DMS114 treated with DMSO at 0.1 percent for 48 hours (cell line): ENCODE measurements at regions not wholly inside any gene's neighbourhood (a gene's known extent, or its start where the extent isn't known, plus 50 kb on each side); places are given as distances from the start of the nearest gene placed in this dataset.
A peak's percentile ranks its signal among the peaks of the same experiment; 100 is the strongest.
"Not testable (repeated sequence)": the region's sequence is repeated elsewhere in the genome, so short reads cannot be mapped to it uniquely, and the experiment has no call there.

Source experiments
- DNase-seq: peaks from one replicate; lab custom pipeline; 2025; ENCODE audit not compliant: unreplicated experiment; lab: John Stamatoyannopoulos, UW

DNA sequence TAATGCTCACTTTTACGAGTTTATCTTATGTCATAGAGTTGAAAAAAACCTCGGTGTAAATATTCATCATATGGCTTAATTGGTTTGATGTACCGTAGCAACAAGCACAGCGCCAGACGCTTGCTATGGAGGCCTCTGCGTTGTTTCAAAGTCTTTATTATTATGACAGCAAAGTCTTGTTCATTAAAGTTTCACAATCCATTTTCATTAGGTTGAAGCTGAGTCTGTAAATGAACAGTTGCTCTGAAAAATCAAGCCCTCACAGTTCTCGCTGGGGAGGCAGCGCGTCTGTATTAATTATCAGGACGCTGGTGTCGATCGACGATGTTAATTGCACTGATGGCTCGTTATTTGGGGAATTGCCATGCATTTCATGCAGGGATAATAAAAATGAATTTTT is 185.6 kb downstream of the INSC start:
- no peak for DNase-seq

DNA sequence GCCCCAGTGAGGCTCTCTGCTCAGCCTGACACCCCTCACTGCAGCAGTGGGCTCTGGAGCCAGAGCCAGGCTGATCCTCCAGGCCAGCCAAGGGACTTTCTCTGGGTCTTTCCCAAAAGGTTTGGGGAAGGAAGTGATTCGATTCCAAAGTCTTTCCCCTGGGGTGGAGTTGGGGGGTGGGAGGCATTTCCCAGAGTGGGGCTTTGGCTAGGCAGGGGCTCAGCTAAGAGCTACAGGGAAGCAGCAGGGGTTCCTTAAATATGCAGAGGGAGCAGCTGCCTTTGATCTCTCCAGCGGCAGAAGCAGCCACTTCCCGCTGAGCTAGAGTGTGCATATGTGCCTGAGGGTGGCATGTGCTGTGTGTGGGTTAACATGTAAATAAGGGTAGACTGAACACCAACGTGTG is 192.9 kb downstream of the INSC start:
- DNase-seq, result no peak

DNA sequence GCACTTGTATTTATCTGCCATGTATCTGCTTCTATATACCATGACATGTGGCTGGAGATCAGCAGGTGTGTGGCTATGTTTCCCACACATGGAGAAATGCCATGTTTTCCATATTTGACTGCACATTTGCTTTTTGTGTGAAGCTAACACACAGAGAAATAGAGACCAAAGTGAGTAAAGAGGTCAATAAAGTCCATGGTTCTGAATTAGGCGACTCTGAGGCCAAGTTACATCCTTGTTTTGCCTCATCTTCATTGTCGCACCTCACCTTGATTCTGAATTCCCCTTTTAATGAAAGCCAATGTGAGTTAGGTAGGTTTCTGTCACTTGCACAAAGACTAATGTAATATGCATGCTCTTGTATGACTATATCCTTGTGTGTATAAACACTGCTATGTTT is 194.1 kb downstream of the INSC start:
- DNase-seq, result no peak

DNA sequence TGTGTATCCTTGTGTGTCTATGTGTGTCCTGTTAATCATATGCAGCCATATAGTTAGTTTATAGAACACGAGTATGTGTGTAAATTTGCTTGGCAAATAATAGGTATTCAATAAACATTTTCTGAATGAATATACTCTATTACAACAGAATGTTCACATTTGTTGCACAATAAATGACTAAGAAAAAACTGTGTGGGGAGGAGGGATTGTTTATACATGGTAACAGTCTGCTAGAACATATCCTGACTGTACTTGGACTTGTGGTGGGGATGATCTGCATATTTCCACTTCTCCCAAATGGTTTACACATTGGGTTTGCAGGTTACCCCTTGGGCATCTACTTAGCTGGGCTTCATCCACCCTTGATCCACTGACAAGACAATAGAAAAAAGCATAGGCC is 194.6 kb downstream of the INSC start:
- DNase-seq, result no peak

DNA sequence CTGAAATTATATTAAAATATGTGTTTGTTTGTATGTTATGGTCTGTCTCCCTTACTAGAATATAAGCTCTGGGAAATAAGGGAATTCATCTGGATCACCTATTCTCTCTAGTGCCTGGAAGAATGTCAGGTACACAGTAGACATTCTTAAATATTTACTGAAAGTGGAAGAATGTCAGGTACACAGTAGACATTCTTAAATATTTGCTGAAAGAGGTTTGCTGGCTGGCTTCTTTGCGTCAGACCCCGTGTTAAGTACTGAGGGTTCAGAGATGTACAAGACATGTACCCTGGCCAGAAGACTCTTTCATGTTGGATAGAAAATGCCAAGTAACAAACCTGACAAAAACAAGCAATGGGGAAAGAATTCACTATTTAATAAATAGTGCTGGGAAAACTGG is 199.1 kb downstream of the INSC start:
- no peak for DNase-seq

DNA sequence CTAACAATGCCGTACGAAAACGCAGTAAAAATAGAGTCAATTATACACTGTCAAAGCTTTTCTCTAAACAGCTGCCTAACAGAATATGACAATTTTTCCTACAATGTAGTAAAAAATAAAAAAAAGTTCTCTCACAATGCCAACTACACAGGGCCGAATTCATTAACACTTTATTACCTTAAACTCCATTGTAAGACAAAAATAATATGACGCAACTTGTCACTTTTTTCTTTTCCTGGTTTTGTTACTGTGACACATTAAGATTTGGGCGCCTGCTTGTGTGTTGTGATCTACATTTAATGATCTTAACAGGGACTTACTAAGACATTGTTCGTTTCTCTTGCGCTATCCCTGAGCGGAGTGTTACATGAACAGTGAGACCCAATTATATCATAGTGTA is 204.1 kb downstream of the INSC start:
- DNase-seq, result no peak

DNA sequence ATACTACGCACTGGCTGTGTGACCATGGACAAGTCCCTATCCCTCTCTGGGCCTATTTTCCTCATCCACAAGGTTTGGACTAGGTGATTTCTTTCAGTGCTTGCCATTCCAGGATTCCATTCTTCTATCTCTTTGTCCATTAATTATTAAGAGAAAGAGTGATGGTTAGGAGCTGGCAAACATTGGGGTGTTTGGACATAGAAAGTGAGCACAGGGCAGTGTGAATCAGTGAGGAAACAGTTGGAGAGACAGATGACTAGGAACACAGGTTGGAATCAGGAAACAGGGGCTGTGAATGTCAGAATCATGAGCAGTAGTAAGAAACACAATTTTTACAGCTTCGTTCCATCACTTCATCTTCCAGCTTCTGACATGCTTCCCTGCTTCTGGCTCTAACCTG is 211.8 kb downstream of the INSC start:
- no peak for DNase-seq

DNA sequence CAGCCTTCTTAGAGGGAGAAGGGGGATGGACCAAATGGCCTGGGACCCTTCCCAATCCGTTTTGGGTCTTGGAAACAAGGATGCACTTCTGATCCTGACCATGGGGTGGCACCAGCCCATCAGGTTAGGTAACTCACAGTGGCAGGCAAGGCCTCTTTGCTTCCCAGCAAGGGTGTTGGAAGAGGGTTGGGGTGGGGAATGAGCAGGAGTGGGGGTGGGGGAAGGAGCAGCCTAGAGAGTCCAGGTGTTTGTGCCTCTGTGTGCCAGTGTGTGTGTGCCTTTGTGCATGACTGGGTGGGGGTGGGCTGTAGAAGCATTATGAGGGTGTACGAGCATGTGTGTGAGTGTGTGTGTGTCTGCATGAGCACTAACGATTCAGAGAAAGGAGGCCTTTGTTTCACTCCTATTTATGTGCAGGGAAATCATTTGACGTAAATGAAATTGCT is 213.1 kb downstream of the INSC start:
- peak; percentile 2 for DNase-seq

DNA sequence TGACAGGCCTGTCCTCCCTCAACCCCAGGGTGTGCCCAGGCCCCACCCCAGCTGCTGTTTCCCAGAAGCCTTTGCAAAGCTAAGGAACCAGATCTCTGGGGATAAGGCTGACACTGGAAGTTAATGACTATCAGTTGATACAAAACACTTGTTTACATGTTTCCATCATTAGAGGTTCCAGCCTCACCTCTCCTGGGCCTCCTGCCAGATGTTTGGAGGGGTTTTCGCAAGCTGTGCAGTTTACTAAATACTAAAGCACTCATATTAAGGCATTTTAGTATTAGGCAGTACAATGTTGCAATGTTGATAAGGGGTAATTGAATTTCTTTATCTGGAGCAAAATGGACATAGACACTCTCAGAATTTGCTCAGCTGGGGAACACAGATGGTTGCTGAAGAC is 218.7 kb downstream of the INSC start:
- no peak for DNase-seq

DNA sequence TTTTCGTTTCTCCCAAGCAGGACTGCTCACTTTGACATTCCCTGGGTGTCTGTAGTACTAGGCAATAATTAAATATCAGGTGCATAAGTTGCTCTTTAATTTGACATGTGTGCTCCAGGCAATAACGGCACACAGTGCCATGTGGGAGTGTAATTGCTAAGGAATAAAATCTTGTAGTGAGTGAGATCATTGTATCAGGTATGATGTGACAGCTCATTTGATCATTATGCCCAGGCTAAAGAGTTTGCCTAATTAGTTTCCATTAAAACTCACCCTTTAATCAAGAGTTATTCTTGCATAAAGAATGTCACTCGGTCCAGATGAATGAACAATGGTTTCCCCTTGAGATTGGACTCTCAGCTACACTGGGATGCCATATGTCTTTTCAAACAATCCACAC is 220.0 kb downstream of the INSC start:
- no peak for DNase-seq

DNA sequence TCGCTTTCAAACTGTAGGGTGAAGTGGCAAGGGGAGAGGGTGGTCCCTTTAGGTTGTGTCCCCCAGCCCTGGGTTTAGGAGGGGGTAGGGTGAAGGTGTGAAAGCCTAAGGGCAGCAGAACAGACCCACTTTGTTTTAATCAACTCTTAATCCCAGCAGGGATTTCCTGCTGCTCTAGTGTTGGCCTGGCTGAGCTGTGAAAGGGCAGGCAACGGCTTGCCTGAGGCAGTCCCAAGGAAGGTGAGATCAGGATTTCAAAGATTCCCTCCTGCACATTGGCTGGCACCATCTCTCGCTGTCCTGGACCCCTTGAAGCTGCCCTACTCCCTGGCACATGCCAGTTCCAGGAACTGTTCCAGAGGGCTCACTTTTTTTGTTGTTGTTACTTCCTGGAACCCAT is 221.3 kb downstream of the INSC start:
- DNase-seq, result no peak

DNA sequence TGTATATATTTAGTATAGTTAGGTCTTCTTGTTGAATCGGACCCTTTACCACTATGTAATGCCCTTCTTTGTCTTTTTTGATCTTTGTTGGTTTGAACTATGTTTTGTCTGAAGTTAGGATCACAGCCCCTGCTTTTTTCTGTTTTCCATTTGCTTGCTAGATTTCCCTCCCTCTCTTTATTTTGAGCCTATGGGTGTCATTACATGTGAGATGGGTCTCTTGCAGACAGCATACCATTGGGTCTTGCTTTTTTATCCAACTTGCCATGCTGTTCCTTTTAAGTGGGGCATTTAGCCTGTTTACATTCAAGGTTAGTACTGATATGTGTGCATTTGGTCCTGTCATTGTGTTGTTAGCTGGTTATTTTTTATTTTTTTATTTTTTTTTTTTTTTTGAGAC is 224.6 kb downstream of the INSC start:
- no peak for DNase-seq

DNA sequence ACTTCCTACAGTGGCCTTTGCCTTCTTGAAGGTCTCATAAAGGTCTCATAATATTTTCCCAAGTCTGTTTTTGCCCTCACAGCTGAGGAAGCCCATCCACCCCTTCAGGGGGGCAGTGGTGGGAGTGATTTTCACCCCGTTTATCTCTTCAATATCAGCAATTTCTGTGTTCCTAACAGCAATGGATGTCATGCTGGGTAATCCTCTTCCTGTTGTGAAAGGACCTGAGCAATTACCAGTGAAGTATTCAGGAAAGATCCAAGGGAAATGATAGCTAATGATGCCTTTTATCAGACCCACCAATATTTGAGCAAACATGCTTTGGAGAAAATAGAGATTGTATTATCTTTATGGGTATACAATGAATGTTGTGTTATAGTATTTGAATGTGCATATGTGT is 226.9 kb downstream of the INSC start:
- no peak for DNase-seq

DNA sequence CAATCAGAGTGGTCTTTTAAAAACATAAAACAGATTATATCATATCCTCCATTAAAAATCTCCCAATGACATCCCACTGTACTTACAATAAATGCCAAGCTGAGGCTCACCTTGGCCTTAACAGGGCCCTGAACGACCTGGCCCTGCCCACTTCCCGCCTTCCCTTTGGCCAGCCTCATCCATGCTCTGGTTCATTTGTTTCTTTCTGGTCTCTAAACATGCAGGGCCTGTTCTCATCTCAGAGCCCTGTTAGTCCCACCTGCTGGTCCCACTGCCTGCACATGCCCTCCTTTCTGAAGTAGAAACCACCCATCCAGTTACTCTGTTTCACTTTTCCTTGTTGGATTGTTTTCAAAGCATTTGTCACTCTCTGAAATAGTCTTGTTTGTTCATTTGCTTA is 227.4 kb downstream of the INSC start:
- no peak for DNase-seq

DNA sequence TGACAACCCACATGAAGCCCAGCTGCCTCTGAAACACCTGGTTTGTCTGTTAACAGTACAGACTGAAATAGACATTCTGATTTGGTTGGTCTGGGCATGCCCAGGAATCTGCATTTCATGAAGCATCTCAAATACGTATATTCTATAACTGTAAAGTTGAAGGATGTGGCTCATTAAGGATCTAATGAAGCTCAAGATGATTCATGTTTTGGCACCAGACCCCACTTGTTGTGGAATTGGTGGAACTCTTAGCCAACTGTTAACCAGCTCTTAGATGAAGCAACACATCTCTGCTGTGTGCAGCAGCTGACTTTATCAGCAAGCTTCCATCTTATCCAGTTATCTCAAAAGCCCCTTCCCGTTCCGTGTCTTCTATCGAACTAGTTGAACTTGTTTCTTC is 232.2 kb downstream of the INSC start:
- DNase-seq, result no peak

DNA sequence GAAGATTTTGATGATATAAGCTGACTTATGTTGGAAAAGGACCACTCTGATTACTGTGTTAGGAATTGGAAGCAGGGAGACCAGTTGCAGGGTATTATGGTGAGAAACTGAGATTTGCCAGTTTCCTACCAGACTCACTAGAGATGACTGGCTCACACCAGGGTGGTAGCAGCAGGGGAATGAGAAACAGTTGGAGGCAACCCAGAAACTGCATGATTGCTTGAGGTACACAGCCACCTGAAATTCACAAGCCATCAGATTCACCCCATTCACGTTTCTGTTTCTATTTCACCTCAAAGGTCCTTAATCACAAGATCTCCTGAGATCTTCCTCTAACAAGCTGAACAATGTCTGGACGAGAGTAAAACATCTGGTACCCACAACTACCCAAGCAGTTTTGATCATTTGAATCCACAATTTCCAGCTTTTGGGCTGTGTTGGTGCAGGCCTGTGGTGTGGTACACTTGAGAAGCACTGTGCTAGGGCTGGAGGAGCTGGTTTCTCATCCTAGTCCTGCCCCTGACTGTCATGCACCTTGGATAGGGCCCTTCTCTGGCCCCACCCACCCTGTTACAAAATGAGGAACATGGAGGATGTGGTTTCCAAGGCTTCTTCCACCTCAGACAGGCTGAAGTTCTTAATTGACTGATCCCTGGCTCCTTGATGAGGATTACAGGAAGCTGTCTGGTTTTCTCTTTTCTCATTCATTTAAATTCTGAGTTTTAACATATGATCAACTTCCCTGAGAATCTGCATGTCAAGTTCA is 233.4 kb downstream of the INSC start:
- DNase-seq, result no peak

DNA sequence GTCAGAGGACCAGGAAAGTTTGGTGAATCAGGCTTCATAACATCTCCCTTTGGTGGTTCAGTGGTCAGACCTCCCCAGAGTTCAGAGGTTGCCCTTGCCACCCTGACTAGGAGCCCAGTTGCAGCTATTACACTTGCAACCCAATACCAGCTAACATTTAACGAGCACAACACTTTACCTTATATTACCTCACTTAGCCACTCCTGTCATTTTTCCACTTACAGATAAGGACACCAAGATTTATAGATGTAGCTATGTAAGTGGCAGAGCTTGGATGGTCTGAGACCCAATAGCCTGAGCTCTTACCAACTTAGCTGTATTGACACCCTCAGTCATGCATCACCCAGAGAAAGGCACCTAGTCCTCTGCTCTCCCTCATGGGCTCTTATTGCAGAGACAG is 234.7 kb downstream of the INSC start:
- no peak for DNase-seq

DNA sequence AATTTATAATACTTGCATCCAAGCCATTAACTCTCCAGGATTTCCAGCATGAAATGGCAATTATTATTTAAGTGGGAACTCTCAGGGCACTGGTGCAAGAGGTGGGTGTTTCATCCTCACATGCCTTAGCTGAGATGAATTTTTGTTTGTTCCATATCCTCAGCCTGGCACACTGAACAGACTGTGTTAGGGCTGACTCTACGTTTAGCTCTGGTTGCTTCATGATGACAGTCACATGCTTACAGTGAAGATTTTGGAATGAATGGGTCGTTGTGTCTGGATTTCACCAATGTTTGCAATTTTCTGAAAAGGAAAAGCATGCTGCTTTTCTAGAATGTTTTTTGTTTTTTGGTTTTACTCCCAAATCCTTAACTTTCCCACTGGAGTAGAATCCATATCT is 246.6 kb downstream of the INSC start:
- DNase-seq, result no peak

DNA sequence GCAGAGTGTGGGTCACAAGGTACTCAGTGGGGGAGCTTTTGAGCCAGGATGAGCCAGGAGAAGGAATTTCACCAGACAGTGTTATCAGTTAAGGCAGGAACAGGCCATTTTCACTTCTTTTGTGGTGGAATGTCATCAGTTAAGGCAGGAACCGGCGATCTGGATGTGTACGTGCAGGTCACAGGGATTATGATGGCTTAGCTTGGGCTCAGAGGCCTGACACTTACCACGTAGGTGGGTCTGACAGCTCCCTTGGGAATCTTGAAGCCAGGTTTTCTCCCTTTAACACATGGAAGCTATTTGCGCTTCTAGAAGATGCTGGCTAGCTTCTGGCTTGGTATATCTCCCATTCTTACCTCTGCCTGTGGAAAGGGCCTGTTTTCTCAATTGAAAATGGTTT is 250.6 kb downstream of the INSC start:
- not testable (repeated sequence) for DNase-seq

DNA sequence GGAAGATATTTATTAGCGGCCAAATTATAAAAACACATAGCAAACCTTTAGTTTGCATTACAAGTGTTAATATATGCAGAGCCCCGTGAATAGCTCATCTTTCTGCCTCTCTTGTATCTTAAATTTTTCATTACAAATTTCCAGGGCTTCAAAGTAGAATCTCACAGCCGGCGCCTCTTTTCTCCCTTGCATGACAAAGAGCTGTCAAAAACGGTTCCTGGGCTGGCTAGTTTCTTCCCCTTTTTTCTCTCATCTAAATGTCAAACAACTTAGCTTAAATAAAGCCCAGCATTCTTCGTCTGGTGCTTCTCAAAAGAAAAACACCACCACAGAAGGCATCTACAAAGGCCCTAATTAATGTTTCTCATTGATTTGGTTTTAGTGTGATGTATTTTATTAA is 253.0 kb downstream of the INSC start:
- DNase-seq, result no peak

DNA sequence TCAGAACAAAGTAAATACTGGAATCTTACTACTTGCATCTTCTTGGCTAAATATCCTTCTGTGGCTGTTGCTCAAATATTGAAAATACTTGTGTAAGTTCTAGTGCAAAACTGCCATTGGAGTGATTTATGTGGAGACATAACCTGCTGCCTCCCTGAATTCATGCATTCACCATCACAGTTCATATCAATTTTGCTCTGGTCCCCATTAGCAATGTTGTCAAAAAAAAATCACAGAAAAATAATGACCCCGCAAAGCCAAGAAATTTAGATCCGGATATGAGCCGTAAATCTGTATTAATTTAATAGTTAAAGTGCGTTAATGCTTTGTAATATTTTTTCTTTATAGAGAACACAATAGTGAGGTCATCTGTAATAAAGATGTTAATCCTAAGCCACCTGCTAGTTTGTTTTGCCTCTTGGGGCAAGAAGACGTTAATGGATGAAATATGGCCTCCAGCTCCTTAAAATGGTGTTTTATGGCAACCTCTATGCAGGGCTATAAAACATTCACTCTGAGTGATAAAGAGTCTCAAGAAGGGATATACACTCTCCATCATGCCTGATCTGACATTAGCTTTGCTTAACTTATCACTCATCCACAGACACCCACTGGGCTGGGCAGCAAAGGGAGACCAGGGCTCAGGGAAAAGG is 255.9 kb downstream of the INSC start:
- DNase-seq, result no peak

DNA sequence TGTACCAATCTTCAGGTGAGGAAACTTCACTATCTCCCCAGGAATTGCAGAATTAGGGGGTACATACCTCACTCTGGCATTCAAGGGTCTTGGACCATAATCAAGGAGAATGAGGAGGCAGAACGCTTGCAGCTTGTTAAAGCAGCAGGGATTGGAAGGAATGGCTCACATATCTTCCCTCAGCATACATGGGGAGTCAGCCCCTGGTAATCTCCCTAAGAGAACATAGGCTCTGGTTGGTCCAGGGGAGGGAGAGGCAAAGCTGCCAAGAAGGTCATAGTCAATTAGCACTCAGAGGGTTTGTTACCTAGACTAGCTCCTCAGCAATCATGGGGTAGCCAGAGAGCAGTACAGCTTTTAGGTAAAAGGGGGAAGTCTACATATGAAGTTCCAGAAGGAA is 256.8 kb downstream of the INSC start:
- no peak for DNase-seq

DNA sequence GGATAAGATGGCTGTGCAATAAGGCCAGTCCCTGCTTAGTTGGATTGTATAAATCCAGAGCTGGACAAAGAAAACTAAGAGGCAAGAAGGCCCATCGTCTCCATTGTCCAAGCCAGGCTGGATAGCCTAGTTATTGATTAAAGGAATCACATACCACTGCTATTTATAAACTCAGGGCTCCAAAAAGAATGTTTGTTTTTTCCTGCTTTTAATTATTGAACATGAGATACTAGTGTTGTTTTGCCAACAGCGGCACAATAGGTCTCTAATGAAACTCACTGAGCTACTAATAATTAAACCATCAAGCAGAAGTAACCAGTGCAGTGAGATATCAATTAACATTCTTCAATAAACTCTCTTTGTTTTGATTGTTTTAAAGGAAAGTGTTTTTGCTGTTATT is 259.7 kb downstream of the INSC start:
- no peak for DNase-seq
